Nephron progenitor cell (in vitro differentiated cells): ENCODE measurements at regions not wholly inside any gene's neighbourhood (a gene's known extent, or its start where the extent isn't known, plus 50 kb on each side); places are given as distances from the start of the nearest gene placed in this dataset.

Experiments used
- DNase-seq: peaks from one replicate; pipeline ENCODE4 v3.0.0; 2021
- H3K27ac Mint-ChIP-seq: 2 replicates; pipeline ENCODE4 v1.8.0; 2021; ENCODE audit warnings: mild to moderate bottlenecking, moderate library complexity, mixed read lengths
- H3K27me3 Mint-ChIP-seq: 2 replicates; pipeline ENCODE4 v1.8.0; 2021; ENCODE audit warnings: mild to moderate bottlenecking, low read depth, mixed read lengths; ENCODE audit not compliant: poor library complexity
- H3K36me3 Mint-ChIP-seq: 2 replicates; pipeline ENCODE4 v1.8.0; 2021; ENCODE audit warnings: low read depth, mixed read lengths
- H3K4me1 Mint-ChIP-seq: 2 replicates; pipeline ENCODE4 v1.8.0; 2021; ENCODE audit warnings: mixed read lengths
- H3K4me3 Mint-ChIP-seq: 2 replicates; pipeline ENCODE4 v1.8.0; 2021; ENCODE audit warnings: mild to moderate bottlenecking, moderate library complexity, mixed read lengths
- H3K9me3 Mint-ChIP-seq: 2 replicates; pipeline ENCODE4 v1.8.0; 2021; ENCODE audit warnings: mild to moderate bottlenecking, moderate library complexity, mixed read lengths
- TF ChIP-seq, protein P1 (sequence below): fragments of 200-600 bp; sonication (generic); IDR thresholded peaks from 2 replicates; pipeline ENCODE4 v1.5.0; 2021; ENCODE audit warnings: antibody characterized with exemption

GRCh38 chr5:142475102-142475513, 150.3 kb upstream of the SPRY4 start:
- H3K27ac Mint-ChIP-seq = no peak overlapping the region
- peaks cover 3% of the 10 kb centered on the region for H3K27me3 Mint-ChIP-seq
- H3K4me1 Mint-ChIP-seq = peaks cover 50% of the 10 kb centered on the region
- TF ChIP-seq, protein P1, sequence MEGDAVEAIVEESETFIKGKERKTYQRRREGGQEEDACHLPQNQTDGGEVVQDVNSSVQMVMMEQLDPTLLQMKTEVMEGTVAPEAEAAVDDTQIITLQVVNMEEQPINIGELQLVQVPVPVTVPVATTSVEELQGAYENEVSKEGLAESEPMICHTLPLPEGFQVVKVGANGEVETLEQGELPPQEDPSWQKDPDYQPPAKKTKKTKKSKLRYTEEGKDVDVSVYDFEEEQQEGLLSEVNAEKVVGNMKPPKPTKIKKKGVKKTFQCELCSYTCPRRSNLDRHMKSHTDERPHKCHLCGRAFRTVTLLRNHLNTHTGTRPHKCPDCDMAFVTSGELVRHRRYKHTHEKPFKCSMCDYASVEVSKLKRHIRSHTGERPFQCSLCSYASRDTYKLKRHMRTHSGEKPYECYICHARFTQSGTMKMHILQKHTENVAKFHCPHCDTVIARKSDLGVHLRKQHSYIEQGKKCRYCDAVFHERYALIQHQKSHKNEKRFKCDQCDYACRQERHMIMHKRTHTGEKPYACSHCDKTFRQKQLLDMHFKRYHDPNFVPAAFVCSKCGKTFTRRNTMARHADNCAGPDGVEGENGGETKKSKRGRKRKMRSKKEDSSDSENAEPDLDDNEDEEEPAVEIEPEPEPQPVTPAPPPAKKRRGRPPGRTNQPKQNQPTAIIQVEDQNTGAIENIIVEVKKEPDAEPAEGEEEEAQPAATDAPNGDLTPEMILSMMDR = no peak
- no peak for DNase-seq
- H3K9me3 Mint-ChIP-seq = peaks cover 25% of the 10 kb centered on the region
- H3K36me3 Mint-ChIP-seq = peaks cover 25% of the 10 kb centered on the region
- no peak overlapping the region for H3K4me3 Mint-ChIP-seq

DNA sequence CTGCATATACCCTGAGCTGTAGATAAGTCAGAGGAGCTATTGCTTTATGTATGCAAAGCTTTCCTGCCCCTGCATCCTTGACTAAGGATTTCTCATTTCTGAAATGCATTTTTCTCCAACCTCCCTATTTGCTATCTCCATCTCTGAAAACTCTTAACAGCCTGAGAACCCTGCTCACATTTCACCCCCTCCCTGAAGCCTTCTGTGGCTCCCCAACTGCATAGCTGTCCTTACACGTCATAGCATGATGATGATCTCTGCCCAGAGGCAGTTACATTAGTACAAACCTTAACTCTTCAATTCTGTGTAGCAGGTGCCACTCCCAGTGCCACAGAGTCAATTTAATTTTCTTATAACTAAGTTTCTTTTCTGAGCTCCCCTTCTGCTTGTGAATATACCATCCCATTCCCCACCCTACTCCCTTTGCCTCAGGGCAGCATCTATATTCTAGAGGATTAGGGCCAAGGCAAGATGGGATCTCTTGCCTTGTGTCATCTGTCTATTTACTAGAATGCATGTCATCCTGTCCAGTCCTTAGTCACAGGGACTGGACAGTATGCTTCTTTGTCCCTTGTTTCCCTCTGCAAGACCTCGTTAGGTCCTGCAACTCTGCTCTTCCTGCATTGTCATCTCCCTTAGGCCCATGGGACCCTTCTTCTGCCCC, 149.7 kb upstream of the SPRY4 start:
- Mint-ChIP-seq H3K27me3 (peaks cover 3% of the 10 kb centered on the region), H3K27ac (no peak overlapping the region), H3K36me3 (peaks cover 20% of the 10 kb centered on the region), H3K9me3 (peaks cover 19% of the 10 kb centered on the region), H3K4me3 (no peak overlapping the region), H3K4me1 (peaks cover 54% of the 10 kb centered on the region)
- no peak for DNase-seq
- TF ChIP-seq, protein P1 = no peak

GRCh38 chr5:142473038-142473437, 148.2 kb upstream of the SPRY4 start:
- TF ChIP-seq, protein P1 = no peak
- Mint-ChIP-seq H3K27me3 (no peaks in the 10 kb centered on the region), H3K4me1 (peaks cover 44% of the 10 kb centered on the region), H3K36me3 (peaks cover 4% of the 10 kb centered on the region), H3K27ac (no peak overlapping the region), H3K4me3 (no peak overlapping the region), H3K9me3 (peaks cover 8% of the 10 kb centered on the region)
- no peak for DNase-seq

DNA sequence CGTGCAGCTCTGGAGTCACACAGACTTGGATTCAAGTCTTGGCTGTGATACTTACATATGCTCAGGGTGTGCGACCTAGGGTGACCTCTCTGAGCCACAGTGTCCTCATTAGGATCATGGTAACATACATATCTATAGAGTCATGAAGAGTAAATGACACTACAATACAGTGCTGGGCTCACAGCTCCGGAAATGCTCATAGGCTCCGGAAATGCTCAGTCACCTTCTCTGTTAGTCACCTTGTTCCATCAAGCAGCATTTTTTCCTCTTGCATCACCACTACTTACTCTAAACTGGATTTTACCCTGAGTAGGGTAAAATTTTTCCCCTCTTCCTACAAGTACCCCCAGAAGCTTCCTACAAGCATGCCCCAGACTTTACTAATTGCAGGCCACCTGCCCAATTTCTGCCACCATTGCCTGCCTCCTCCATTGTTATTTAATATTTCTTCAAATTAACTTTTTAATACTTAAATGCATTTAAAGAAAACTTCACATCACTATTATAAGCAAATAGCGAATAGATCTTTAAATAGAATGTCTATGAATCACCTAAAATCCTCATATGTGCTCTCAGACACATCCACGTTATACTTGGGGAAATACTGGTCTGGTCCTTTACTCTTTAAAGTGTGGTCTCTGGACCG, 147.6 kb upstream of the SPRY4 start:
- Mint-ChIP-seq H3K27ac (no peak overlapping the region), H3K27me3 (no peaks in the 10 kb centered on the region), H3K4me1 (peaks cover 39% of the 10 kb centered on the region), H3K36me3 (peaks cover 4% of the 10 kb centered on the region), H3K9me3 (peaks cover 11% of the 10 kb centered on the region), H3K4me3 (no peak overlapping the region)
- DNase-seq = no peak
- TF ChIP-seq, protein P1 = no peak

DNA sequence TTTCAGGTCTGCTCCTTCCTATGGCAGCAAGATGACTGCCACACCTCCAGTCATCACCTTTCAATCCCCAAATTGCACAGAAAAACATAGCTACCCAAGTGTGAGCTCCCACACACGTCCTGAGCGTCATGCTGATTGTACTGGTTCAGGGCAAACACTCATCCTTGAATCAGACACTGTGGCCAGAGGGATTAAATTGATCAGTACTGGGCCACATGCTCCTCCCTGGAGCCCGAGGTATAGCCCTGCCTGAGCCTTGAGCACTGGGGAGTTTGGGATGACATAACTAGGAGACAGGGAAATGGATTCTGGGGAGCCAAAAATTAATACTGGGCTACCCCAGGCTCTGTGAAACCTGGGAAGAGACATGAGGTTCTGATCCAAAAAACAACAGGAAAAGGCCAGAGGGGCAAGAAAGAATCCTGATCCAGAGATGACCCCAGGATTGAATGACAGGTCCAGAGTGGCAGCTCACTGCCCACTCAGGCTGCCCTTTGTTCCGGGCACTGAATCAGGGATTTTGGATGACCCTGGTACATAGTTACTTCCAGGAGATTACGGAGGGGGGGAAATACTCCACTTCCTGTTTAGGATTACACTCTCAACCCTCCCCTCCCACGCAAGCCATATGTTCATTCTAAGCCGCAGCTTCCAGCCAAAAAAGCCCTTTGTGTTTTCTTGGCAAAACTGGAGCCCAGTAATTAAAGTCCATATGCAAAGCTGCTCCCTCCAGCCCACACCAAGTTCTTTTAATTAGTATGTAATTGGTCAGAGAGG, 141.6 kb upstream of the SPRY4 start:
- Mint-ChIP-seq H3K36me3 (peaks cover 21% of the 10 kb centered on the region), H3K4me3 (no peak overlapping the region), H3K4me1 (peaks cover 50% of the 10 kb centered on the region), H3K9me3 (peaks cover 19% of the 10 kb centered on the region), H3K27ac (peak overlapping the region; percentile 52), H3K27me3 (peaks cover 3% of the 10 kb centered on the region)
- no peak for DNase-seq
- TF ChIP-seq, protein P1 = no peak
